ENCODE measurements at regions not wholly inside any gene's neighbourhood (a gene's known extent, or its start where the extent isn't known, plus 50 kb on each side); places are given as distances from the start of the nearest gene placed in this dataset.

DNA sequence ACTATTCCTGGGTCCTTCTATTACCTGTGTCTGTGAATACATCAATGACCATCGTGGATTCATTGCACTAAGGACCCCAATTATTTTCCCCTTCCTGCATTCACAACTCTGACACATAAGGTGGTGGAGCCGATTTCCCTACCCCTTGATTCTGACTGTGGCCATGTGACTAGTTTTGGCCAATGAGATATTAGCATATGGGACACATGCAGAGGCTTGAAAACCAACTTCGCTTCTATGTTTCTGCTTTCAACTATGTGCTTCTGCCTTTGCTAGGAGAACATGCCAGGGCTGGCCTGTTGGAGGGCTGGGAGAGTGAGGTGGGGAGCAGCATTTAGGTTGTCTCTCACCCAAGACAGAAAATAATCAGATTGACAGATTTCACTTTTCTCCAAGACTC lies 483.1 kb upstream of the JAG1 start:
- peaks cover 9% of the 10 kb centered on the region for H3K4me1 ChIP-seq (ENCODE audit: low read depth)
- no peak overlapping the region for H3K4me3 ChIP-seq
- no peaks in the 10 kb centered on the region for H3K27me3 ChIP-seq
- no peaks in the 10 kb centered on the region for H3K9me3 ChIP-seq (ENCODE audit: low read depth)
- no peak for TF ChIP-seq CTCF (IDR thresholded peaks at IDR 0.05; ENCODE audit: low read depth, low read length)
- no peaks in the 10 kb centered on the region for H3K36me3 ChIP-seq
- no peak overlapping the region for H3K27ac ChIP-seq
- DNase-seq (ENCODE audit: low read depth in 1 of 2, low spot score in 1 of 2), result no peak

- H3K27ac ChIP-seq, result no peak overlapping the region
- H3K4me1 ChIP-seq (ENCODE audit: low read depth), result peaks cover 9% of the 10 kb centered on the region
- peak in 1 of 2 donors; percentile 29 for DNase-seq (ENCODE audit: low read depth in 1 of 2, low spot score in 1 of 2)
- no peak overlapping the region for H3K4me3 ChIP-seq
- no peaks in the 10 kb centered on the region for H3K27me3 ChIP-seq
- H3K9me3 ChIP-seq (ENCODE audit: low read depth), result no peaks in the 10 kb centered on the region
- no peak for TF ChIP-seq CTCF (IDR thresholded peaks at IDR 0.05; ENCODE audit: low read depth, low read length)
- no peaks in the 10 kb centered on the region for H3K36me3 ChIP-seq
These were observed 484.3 kb upstream of the JAG1 start for GRCh38 chr20:11158146-11158545.

DNA sequence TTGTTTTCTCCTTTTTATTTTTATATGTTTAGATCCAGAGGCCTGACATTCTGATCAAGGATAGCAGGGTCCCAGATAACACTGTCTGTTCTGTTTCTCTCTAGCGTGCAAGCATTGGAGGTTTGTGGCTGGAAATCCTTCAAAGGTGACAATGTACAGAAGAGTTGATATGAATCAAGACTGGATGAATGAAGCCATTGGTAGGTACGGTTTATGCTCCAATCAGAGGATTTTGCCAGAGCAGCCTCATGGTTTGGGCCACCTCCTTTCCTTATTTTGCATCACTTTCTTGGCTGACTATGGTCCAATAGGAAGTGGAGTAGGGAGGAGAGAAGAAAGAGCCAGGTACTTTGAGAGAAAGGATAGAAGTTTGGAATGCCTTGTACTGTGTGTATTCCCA lies 484.8 kb upstream of the JAG1 start:
- no peak overlapping the region for H3K4me3 ChIP-seq
- H3K36me3 ChIP-seq, result no peaks in the 10 kb centered on the region
- TF ChIP-seq CTCF (IDR thresholded peaks at IDR 0.05; ENCODE audit: low read depth, low read length), result no peak
- no peak for DNase-seq (ENCODE audit: low read depth in 1 of 2, low spot score in 1 of 2)
- H3K9me3 ChIP-seq (ENCODE audit: low read depth), result no peaks in the 10 kb centered on the region
- peaks cover 9% of the 10 kb centered on the region for H3K4me1 ChIP-seq (ENCODE audit: low read depth)
- H3K27me3 ChIP-seq, result no peaks in the 10 kb centered on the region
- no peak overlapping the region for H3K27ac ChIP-seq

GRCh38 chr20:11159728-11160127 lies 485.9 kb upstream of the JAG1 start:
- DNase-seq (ENCODE audit: low read depth in 1 of 2, low spot score in 1 of 2), result peak; percentile 18 to 31
- no peak for TF ChIP-seq CTCF (IDR thresholded peaks at IDR 0.05; ENCODE audit: low read depth, low read length)
- Histone ChIP-seq H3K27ac (peak overlapping the region; percentile 65), H3K27me3 (no peaks in the 10 kb centered on the region), H3K4me3 (no peak overlapping the region), H3K9me3 (ENCODE audit: low read depth) (no peaks in the 10 kb centered on the region), H3K36me3 (no peaks in the 10 kb centered on the region), H3K4me1 (ENCODE audit: low read depth) (peaks cover 9% of the 10 kb centered on the region)

- DNase-seq (ENCODE audit: low read depth in 1 of 2, low spot score in 1 of 2), result no peak
- H3K27me3 ChIP-seq, result no peaks in the 10 kb centered on the region
- H3K4me3 ChIP-seq, result no peak overlapping the region
- no peaks in the 10 kb centered on the region for H3K36me3 ChIP-seq
- H3K9me3 ChIP-seq (ENCODE audit: low read depth), result no peaks in the 10 kb centered on the region
- TF ChIP-seq CTCF (IDR thresholded peaks at IDR 0.05; ENCODE audit: low read depth, low read length), result no peak
- H3K27ac ChIP-seq, result no peak overlapping the region
- H3K4me1 ChIP-seq (ENCODE audit: low read depth), result peaks cover 9% of the 10 kb centered on the region
These were observed 488.4 kb upstream of the JAG1 start for GRCh38 chr20:11162026-11162775.
